A549 (cell line): ENCODE measurements at regions not wholly inside any gene's neighbourhood (a gene's known extent, or its start where the extent isn't known, plus 50 kb on each side); places are given as distances from the start of the nearest gene placed in this dataset.

ENCODE experiments used
- CBX8 ChIP-seq: fragments of 200-600 bp; sonication (generic); IDR thresholded peaks from 2 replicates; pipeline ENCODE4 v1.6.1; 2016
- CHD4 ChIP-seq: fragments of 200-600 bp; sonication (generic); IDR thresholded peaks from 2 replicates; pipeline ENCODE4 v1.6.1; 2016; ENCODE audit warnings: antibody characterized with exemption, mild to moderate bottlenecking, borderline replicate concordance
- CTCF ChIP-seq: fragments of >200 bp; sonication (Bioruptor Twin); formaldehyde crosslinking; IDR thresholded peaks from 3 replicates; pipeline ENCODE4 v1.5.1; 2016
- EP300 ChIP-seq, 2 experiments: fragments of >200 bp; sonication (Bioruptor Twin); formaldehyde crosslinking; IDR thresholded peaks; 2 replicates in 1 of 2; 3 replicates in 1 of 2; pipeline ENCODE4 v1.6.1; 2016 to 2017
- HOXA7 ChIP-seq: fragments of 250-450 bp; sonication (Bioruptor Pico); IDR thresholded peaks from 2 replicates; pipeline ENCODE4 v1.5.0; 2020; ENCODE audit warnings: mild to moderate bottlenecking, moderate library complexity
- JUN ChIP-seq, 2 experiments: fragments of >200 bp; sonication (Bioruptor Twin); formaldehyde crosslinking; IDR thresholded peaks; 2 replicates in 1 of 2; 3 replicates in 1 of 2; pipeline ENCODE4 v1.6.1; 2016 to 2017
- MYC ChIP-seq: IDR thresholded peaks from 2 replicates; pipeline ENCODE4 v1.6.1; 2012; ENCODE audit warnings: mild to moderate bottlenecking, inconsistent platforms, low read length, improper control_type of control experiment, borderline replicate concordance
- REST ChIP-seq: fragments of 200-600 bp; sonication (generic); IDR thresholded peaks from 2 replicates; pipeline ENCODE4 v1.6.1; 2016; ENCODE audit warnings: antibody characterized with exemption, mild to moderate bottlenecking, moderate library complexity
- RNF2 ChIP-seq: fragments of 200-600 bp; sonication (generic); IDR thresholded peaks from 2 replicates; pipeline ENCODE4 v1.6.1; 2016; ENCODE audit warnings: low read depth, mild to moderate bottlenecking, antibody characterized with exemption, moderate library complexity, borderline replicate concordance

- TF ChIP-seq CTCF (no peak), JUN (IDR thresholded peaks at IDR 0.05) (no peak), MYC (no peak), CHD4 (no peak), HOXA7 (no peak), CBX8 (no peak), REST (no peak), RNF2 (no peak), EP300 (IDR thresholded peaks at IDR 0.05) (no peak)
Measured at GRCh38 chr6:98471444-98471843, 362.9 kb upstream of the POU3F2 start.
